ENCODE measurements at regions not wholly inside any gene's neighbourhood (a gene's known extent, or its start where the extent isn't known, plus 50 kb on each side); places are given as distances from the start of the nearest gene placed in this dataset.

DNA sequence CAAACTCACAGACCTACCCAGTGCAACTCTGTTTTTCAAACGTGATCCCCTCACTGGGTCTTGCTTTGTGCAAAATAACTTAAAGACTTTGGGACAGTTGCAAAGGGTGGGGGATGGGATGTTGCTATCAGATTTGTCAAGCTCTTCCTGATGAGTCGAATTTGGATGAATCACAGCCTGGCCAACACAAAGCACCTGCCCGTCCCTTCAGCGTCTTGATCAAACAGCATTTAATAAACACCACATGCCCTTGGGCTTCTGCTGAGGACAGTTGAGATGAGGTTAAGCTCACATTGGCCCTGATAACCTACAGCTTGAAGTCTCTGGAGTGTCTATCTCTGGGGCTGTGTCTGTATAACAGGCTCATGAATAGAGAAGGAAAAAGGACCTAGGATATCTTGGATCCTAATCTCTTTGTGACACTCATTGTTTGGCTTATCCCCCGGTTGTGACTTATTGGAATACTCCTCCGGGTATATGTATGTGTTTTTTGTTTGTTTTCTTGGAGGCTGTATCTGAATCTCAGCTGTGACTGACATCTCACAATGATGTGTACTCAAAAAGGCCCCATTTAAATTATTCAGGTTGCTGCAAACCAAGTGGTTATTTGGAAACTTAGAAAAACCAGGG lies 132.6 kb upstream of the NAMPT start:
- Histone ChIP-seq H3K4me1 (ENCODE audit: insufficient read depth, low read length) (no peaks in the 10 kb centered on the region), H3K27ac (ENCODE audit: extremely low read length, insufficient read depth, low read length) (no peak overlapping the region), H3K4me3 (replicated peaks in 1 of 3; ENCODE audit: insufficient read depth in 1 of 3, low read depth in 2 of 3, low read length in 3 of 3) (no peak overlapping the region), H3K36me3 (replicated peaks in 1 of 2; ENCODE audit: control insufficient read depth in 1 of 2, insufficient read depth in 2 of 2, low read length in 2 of 2) (no peaks in the 10 kb centered on the region), H3K4me2 (ENCODE audit: low read depth, low read length) (no peak overlapping the region), H3K9me3 (ENCODE audit: low read length) (no peaks in the 10 kb centered on the region), H3K27me3 (ENCODE audit: control insufficient read depth in 1 of 2, insufficient read depth in 2 of 2, low read length in 2 of 2) (peaks cover 0 to 18% of the 10 kb centered on the region in 2 experiments; a peak in 2 of 5 replicates), H3K9ac (ENCODE audit: insufficient read depth, low read depth, low read length) (no peak overlapping the region), H4K20me1 (ENCODE audit: insufficient read depth, low read length) (no peaks in the 10 kb centered on the region), H3K79me2 (ENCODE audit: insufficient read depth, low read length) (no peaks in the 10 kb centered on the region), H2AFZ (ENCODE audit: low read length) (no peak overlapping the region)
- DNase-seq (ENCODE audit: low spot score) (no peak), FAIRE-seq (no peak), ATAC-seq (no peak)
- in situ Hi-C loops (cut with HindIII; ENCODE audit: extremely low pct_ligation_motif_present, low pct_unique_long_range_greater_than_20kb): no loop called here
- POLR2A ChIA-PET: no interaction called here
- intact Hi-C loops (cut with micrococcal nuclease; ENCODE audit: unreplicated experiment): no loop called here
- CTCF ChIA-PET (ENCODE audit: low intra/inter-chr PET ratio, low total read pairs): no interaction called here
- no TSS peak for BruUV-seq (replicated peaks)
- 2% methylated on average over 6 of the region's 6 CpGs for WGBS (ENCODE audit: low lambda C conversion rate)
- TF ChIP-seq ZNF10 (CRISPR knock-in tag; IDR thresholded peaks at IDR 0.05; ENCODE audit: borderline replicate concordance, low read depth): no peak
- no peak for TF ChIP-seq ZMYM4 (CRISPR knock-in tag; IDR thresholded peaks at IDR 0.05)
- TF ChIP-seq, protein P1, sequence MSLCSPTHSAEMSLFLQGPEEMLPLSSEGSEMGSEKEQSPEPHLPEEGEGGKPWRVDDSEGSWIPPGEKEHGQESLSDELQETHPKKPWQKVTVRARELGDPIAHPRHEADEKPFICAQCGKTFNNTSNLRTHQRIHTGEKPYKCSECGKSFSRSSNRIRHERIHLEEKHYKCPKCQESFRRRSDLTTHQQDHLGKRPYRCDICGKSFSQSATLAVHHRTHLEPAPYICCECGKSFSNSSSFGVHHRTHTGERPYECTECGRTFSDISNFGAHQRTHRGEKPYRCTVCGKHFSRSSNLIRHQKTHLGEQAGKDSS (CRISPR knock-in tag; IDR thresholded peaks at IDR 0.05; ENCODE audit: borderline replicate concordance, low read depth): no peak
- no peak for TF ChIP-seq KLF12 (CRISPR knock-in tag; IDR thresholded peaks at IDR 0.05; ENCODE audit: borderline replicate concordance)
- TF ChIP-seq ZNF569 (CRISPR knock-in tag; IDR thresholded peaks at IDR 0.05; ENCODE audit: borderline replicate concordance): no peak
- TF ChIP-seq RBFOX2 (IDR thresholded peaks at IDR 0.05; ENCODE audit: low read depth, low read length): no peak
- TF ChIP-seq, protein P2, sequence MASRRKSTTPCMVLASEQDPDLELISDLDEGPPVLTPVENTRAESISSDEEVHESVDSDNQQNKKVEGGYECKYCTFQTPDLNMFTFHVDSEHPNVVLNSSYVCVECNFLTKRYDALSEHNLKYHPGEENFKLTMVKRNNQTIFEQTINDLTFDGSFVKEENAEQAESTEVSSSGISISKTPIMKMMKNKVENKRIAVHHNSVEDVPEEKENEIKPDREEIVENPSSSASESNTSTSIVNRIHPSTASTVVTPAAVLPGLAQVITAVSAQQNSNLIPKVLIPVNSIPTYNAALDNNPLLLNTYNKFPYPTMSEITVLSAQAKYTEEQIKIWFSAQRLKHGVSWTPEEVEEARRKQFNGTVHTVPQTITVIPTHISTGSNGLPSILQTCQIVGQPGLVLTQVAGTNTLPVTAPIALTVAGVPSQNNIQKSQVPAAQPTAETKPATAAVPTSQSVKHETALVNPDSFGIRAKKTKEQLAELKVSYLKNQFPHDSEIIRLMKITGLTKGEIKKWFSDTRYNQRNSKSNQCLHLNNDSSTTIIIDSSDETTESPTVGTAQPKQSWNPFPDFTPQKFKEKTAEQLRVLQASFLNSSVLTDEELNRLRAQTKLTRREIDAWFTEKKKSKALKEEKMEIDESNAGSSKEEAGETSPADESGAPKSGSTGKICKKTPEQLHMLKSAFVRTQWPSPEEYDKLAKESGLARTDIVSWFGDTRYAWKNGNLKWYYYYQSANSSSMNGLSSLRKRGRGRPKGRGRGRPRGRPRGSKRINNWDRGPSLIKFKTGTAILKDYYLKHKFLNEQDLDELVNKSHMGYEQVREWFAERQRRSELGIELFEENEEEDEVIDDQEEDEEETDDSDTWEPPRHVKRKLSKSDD (CRISPR knock-in tag; IDR thresholded peaks at IDR 0.05; ENCODE audit: low read depth): no peak
- TF ChIP-seq KDM4B (CRISPR knock-in tag; IDR thresholded peaks at IDR 0.05): no peak
- TF ChIP-seq, protein P3, sequence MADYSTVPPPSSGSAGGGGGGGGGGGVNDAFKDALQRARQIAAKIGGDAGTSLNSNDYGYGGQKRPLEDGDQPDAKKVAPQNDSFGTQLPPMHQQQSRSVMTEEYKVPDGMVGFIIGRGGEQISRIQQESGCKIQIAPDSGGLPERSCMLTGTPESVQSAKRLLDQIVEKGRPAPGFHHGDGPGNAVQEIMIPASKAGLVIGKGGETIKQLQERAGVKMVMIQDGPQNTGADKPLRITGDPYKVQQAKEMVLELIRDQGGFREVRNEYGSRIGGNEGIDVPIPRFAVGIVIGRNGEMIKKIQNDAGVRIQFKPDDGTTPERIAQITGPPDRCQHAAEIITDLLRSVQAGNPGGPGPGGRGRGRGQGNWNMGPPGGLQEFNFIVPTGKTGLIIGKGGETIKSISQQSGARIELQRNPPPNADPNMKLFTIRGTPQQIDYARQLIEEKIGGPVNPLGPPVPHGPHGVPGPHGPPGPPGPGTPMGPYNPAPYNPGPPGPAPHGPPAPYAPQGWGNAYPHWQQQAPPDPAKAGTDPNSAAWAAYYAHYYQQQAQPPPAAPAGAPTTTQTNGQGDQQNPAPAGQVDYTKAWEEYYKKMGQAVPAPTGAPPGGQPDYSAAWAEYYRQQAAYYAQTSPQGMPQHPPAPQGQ (CRISPR knock-in tag; IDR thresholded peaks at IDR 0.05; ENCODE audit: borderline replicate concordance): no peak
- TF ChIP-seq, protein P4, sequence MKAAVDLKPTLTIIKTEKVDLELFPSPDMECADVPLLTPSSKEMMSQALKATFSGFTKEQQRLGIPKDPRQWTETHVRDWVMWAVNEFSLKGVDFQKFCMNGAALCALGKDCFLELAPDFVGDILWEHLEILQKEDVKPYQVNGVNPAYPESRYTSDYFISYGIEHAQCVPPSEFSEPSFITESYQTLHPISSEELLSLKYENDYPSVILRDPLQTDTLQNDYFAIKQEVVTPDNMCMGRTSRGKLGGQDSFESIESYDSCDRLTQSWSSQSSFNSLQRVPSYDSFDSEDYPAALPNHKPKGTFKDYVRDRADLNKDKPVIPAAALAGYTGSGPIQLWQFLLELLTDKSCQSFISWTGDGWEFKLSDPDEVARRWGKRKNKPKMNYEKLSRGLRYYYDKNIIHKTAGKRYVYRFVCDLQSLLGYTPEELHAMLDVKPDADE (CRISPR knock-in tag; IDR thresholded peaks at IDR 0.05): no peak
- TF ChIP-seq SNAPC2 (CRISPR knock-in tag; IDR thresholded peaks at IDR 0.05): no peak

Data from HepG2 (cell line).